MM.1S (cell line): ENCODE measurements at regions not wholly inside any gene's neighbourhood (a gene's known extent, or its start where the extent isn't known, plus 50 kb on each side); places are given as distances from the start of the nearest gene placed in this dataset.

ENCODE experiments used
- CTCF ChIP-seq: fragments of 300-600 bp; sonication (generic); IDR thresholded peaks from 2 replicates; pipeline ENCODE4 v1.5.1; 2016; ENCODE audit warnings: antibody characterized with exemption, low read length, mixed read lengths
- EZH2 ChIP-seq: fragments of 300-600 bp; sonication (generic); optimal IDR thresholded peaks from 2 replicates; pipeline ENCODE3; 2017; ENCODE audit warnings: low read depth, mild to moderate bottlenecking, antibody characterized with exemption, low read length, mixed read lengths
- EZH2phosphoT487 ChIP-seq: fragments of 300-600 bp; sonication (generic); IDR thresholded peaks from 2 replicates; pipeline ENCODE4 v1.6.1; 2018; ENCODE audit warnings: antibody characterized with exemption, low read length

GRCh38 chr5:71872311-71872864 is 153.3 kb downstream of the CARTPT start:
- TF ChIP-seq CTCF (no peak), EZH2 (no peak), EZH2phosphoT487 (no peak)
